Adrenal gland (tissue), 5 donors: ENCODE measurements at regions not wholly inside any gene's neighbourhood (a gene's known extent, or its start where the extent isn't known, plus 50 kb on each side); places are given as distances from the start of the nearest gene placed in this dataset.

Source experiments
- POLR2A ChIP-seq, 2 donors: fragments of 450-650 bp; IDR thresholded peaks; one replicate each; pipeline ENCODE4 v1.6.1; 2017; ENCODE audit warnings: antibody characterized with exemption in 2 of 2, mild to moderate bottlenecking in 2 of 2, moderate library complexity in 1 of 2
- TF ChIP-seq, protein P1 (sequence below), 6 experiments: fragments of 450-650 bp in 4 of 6; fragments of 200-600 bp in 2 of 6; sonication (generic) in 1 of 6; IDR thresholded peaks; 1 replicate in 5 of 6; 2 replicates in 1 of 6; pipeline versions ENCODE4 v1.5.1 to v1.8.0; 2016 to 2021; ENCODE audit warnings: antibody characterized with exemption in 6 of 6, mild to moderate bottlenecking in 2 of 6, moderate library complexity in 1 of 6
- donor health status: DM: no; HTN: no; CAD: no.

DNA sequence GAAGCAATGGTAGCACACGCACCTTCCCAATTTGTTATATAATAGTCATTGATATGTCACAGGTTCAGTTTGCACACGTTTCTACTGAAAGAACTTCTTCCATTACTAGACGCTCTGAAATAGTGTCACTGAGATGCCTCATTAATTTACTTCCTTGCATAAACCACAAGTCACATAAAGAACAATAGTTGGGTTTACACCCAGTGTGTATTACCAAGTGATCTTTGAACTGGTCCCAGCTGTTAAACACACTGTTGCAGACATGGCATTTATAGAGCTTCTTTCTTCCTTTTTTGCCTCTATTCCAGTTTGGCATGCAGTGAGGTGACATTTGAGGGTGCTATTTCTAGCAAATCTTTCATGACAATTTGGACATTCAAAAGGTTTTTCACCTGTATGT lies 245.3 kb downstream of the EPM2A start:
- no peak for TF ChIP-seq POLR2A (IDR thresholded peaks at IDR 0.05)
- TF ChIP-seq, protein P1, sequence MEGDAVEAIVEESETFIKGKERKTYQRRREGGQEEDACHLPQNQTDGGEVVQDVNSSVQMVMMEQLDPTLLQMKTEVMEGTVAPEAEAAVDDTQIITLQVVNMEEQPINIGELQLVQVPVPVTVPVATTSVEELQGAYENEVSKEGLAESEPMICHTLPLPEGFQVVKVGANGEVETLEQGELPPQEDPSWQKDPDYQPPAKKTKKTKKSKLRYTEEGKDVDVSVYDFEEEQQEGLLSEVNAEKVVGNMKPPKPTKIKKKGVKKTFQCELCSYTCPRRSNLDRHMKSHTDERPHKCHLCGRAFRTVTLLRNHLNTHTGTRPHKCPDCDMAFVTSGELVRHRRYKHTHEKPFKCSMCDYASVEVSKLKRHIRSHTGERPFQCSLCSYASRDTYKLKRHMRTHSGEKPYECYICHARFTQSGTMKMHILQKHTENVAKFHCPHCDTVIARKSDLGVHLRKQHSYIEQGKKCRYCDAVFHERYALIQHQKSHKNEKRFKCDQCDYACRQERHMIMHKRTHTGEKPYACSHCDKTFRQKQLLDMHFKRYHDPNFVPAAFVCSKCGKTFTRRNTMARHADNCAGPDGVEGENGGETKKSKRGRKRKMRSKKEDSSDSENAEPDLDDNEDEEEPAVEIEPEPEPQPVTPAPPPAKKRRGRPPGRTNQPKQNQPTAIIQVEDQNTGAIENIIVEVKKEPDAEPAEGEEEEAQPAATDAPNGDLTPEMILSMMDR (IDR thresholded peaks at IDR 0.05), result no peak
